ENCODE measurements at regions not wholly inside any gene's neighbourhood (a gene's known extent, or its start where the extent isn't known, plus 50 kb on each side); places are given as distances from the start of the nearest gene placed in this dataset.

DNA sequence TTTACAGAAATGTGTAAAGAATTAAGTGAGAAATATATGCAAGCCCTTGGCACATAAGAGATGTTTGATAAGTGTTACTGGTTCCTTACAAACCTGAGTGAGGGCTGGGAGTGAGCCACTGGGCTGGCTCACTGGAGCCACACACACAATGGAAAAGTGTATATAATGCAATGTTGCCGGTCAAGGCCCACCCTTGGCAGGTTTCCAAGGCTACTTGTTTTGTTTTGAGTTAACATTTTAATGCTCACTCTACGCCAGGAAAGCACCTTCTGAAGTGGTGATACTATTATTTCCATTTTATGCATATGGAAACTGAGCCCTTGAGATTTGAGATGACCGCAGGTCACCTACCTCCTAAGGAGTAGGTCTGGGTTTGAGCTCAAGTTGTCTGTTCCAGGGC lies 71.8 kb upstream of the FHIT start:
- TF ChIP-seq, protein P1, sequence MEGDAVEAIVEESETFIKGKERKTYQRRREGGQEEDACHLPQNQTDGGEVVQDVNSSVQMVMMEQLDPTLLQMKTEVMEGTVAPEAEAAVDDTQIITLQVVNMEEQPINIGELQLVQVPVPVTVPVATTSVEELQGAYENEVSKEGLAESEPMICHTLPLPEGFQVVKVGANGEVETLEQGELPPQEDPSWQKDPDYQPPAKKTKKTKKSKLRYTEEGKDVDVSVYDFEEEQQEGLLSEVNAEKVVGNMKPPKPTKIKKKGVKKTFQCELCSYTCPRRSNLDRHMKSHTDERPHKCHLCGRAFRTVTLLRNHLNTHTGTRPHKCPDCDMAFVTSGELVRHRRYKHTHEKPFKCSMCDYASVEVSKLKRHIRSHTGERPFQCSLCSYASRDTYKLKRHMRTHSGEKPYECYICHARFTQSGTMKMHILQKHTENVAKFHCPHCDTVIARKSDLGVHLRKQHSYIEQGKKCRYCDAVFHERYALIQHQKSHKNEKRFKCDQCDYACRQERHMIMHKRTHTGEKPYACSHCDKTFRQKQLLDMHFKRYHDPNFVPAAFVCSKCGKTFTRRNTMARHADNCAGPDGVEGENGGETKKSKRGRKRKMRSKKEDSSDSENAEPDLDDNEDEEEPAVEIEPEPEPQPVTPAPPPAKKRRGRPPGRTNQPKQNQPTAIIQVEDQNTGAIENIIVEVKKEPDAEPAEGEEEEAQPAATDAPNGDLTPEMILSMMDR (IDR thresholded peaks at IDR 0.05 in 8 of 11, conservative IDR thresholded peaks at IDR 0.05 in 3 of 11): no peak
- TF ChIP-seq POLR2AphosphoS5 (IDR thresholded peaks at IDR 0.05): no peak

Data from spleen (tissue), 7 donors.